H9 (cell line): ENCODE measurements at regions not wholly inside any gene's neighbourhood (a gene's known extent, or its start where the extent isn't known, plus 50 kb on each side); places are given as distances from the start of the nearest gene placed in this dataset.

Experiments
- DNase-seq: peaks from one replicate; pipeline ENCODE4 v3.0.0-alpha.2; 2017
- H2AFZ ChIP-seq: one replicate; pipeline ENCODE4 v1.6.1; 2013; ENCODE audit warnings: mild to moderate bottlenecking, low read length, control low read depth, moderate library complexity
- H2AK5ac ChIP-seq: 2 replicates; pipeline ENCODE4 v1.6.1; 2013; ENCODE audit warnings: low read length, control low read depth, mixed read lengths; ENCODE audit not compliant: insufficient read length
- H2BK120ac ChIP-seq: one replicate; pipeline ENCODE4 v1.6.1; 2013; ENCODE audit warnings: low read depth, mild to moderate bottlenecking, low read length, control low read depth, inconsistent platforms; ENCODE audit not compliant: poor library complexity, severe bottlenecking
- H2BK12ac ChIP-seq: 2 replicates; pipeline ENCODE4 v1.6.1; 2013; ENCODE audit warnings: low read length, control low read depth, mixed read lengths, low read depth; ENCODE audit not compliant: insufficient read length
- H2BK15ac ChIP-seq: 2 replicates; pipeline ENCODE4 v1.6.1; 2013; ENCODE audit warnings: low read depth, low read length, control low read depth
- H2BK20ac ChIP-seq: one replicate; pipeline ENCODE4 v1.6.1; 2013; ENCODE audit warnings: low read depth, mild to moderate bottlenecking, low read length, control low read depth, inconsistent platforms; ENCODE audit not compliant: poor library complexity, severe bottlenecking
- H2BK5ac ChIP-seq: 2 replicates; pipeline ENCODE4 v1.6.1; 2013; ENCODE audit warnings: low read length, control low read depth, mixed read lengths; ENCODE audit not compliant: insufficient read length
- H3K14ac ChIP-seq: 2 replicates; pipeline ENCODE4 v1.6.1; 2013; ENCODE audit warnings: low read length, control low read depth; ENCODE audit not compliant: insufficient read depth
- H3K18ac ChIP-seq: 2 replicates; pipeline ENCODE4 v1.6.1; 2013; ENCODE audit warnings: low read depth, mild to moderate bottlenecking, mixed read lengths, low read length, control low read depth; ENCODE audit not compliant: insufficient read length
- H3K23ac ChIP-seq: 2 replicates; pipeline ENCODE4 v1.6.1; 2013; ENCODE audit warnings: low read length, control low read depth, mixed read lengths, low read depth; ENCODE audit not compliant: insufficient read length
- H3K23me2 ChIP-seq: 2 replicates; pipeline ENCODE4 v1.6.1; 2013; ENCODE audit warnings: low read depth, mild to moderate bottlenecking, mixed read lengths, low read length, control low read depth; ENCODE audit not compliant: insufficient read length, poor library complexity, severe bottlenecking
- H3K27ac ChIP-seq: 2 replicates; pipeline ENCODE4 v1.5.1; 2013; ENCODE audit warnings: low read length, control low read depth, mixed read lengths, low read depth; ENCODE audit not compliant: insufficient read length
- H3K27me3 ChIP-seq: 2 replicates; pipeline ENCODE4 v1.6.1; 2013; ENCODE audit warnings: low read length, control low read depth, inconsistent platforms; ENCODE audit not compliant: insufficient read depth
- H3K4ac ChIP-seq: 2 replicates; pipeline ENCODE4 v1.6.1; 2013; ENCODE audit warnings: low read depth, mild to moderate bottlenecking, control low read depth, inconsistent platforms, low read length, moderate library complexity
- H3K4me1 ChIP-seq: 2 replicates; pipeline ENCODE4 v1.6.1; 2013; ENCODE audit warnings: low read length, control low read depth, inconsistent platforms; ENCODE audit not compliant: insufficient read depth
- H3K4me2 ChIP-seq: 2 replicates; pipeline ENCODE4 v1.6.1; 2013; ENCODE audit warnings: low read length, control low read depth, mixed read lengths; ENCODE audit not compliant: insufficient read length, insufficient read depth
- H3K56ac ChIP-seq: 2 replicates; pipeline ENCODE4 v1.6.1; 2013; ENCODE audit warnings: low read depth, mild to moderate bottlenecking, mixed read lengths, low read length, control low read depth; ENCODE audit not compliant: insufficient read length
- H3K79me1 ChIP-seq: 2 replicates; pipeline ENCODE4 v1.6.1; 2013; ENCODE audit warnings: low read depth, mild to moderate bottlenecking, moderate library complexity, low read length, control low read depth, inconsistent platforms; ENCODE audit not compliant: insufficient read depth, poor library complexity, severe bottlenecking
- H3K79me2 ChIP-seq: 2 replicates; pipeline ENCODE4 v1.6.1; 2013; ENCODE audit warnings: low read length, control low read depth, inconsistent platforms; ENCODE audit not compliant: insufficient read depth
- H3K9ac ChIP-seq: 2 replicates; pipeline ENCODE4 v1.6.1; 2013; ENCODE audit warnings: low read length, control low read depth, mixed read lengths; ENCODE audit not compliant: insufficient read length; ENCODE audit errors: extremely low read depth
- H3K9me3 ChIP-seq: one replicate; pipeline ENCODE4 v1.6.1; 2013; ENCODE audit warnings: low read depth, low read length, inconsistent platforms; ENCODE audit not compliant: control insufficient read depth
- H3T11ph ChIP-seq: one replicate; pipeline ENCODE4 v1.6.1; 2013; ENCODE audit warnings: mild to moderate bottlenecking, low read length, control low read depth, inconsistent platforms
- H4K20me1 ChIP-seq: one replicate; pipeline ENCODE4 v1.6.1; 2013; ENCODE audit not compliant: control insufficient read depth, insufficient read length, insufficient read depth
- H4K5ac ChIP-seq: 2 replicates; pipeline ENCODE4 v1.6.1; 2013; ENCODE audit warnings: low read depth, mild to moderate bottlenecking, mixed read lengths, low read length, control low read depth; ENCODE audit not compliant: insufficient read length
- H4K8ac ChIP-seq: replicated peaks from 2 replicates; pipeline ENCODE4 v1.6.1; 2013; ENCODE audit warnings: low read length, control low read depth, mixed read lengths, low read depth; ENCODE audit not compliant: insufficient read length
- H4K91ac ChIP-seq: 2 replicates; pipeline ENCODE4 v1.6.1; 2013; ENCODE audit warnings: low read depth, mild to moderate bottlenecking, moderate library complexity, mixed read lengths, low read length, control low read depth; ENCODE audit not compliant: insufficient read length
- H3K27ac Mint-ChIP-seq, 3 experiments: 2 replicates in 2 of 3; 3 replicates in 1 of 3; pipeline ENCODE4 v1.8.0; 2020 to 2021; ENCODE audit warnings: mixed read lengths in 3 of 3, mild to moderate bottlenecking in 1 of 3, moderate library complexity in 1 of 3
- H3K27me3 Mint-ChIP-seq: 2 replicates; pipeline ENCODE4 v1.8.0; 2021; ENCODE audit warnings: low read depth, mild to moderate bottlenecking, moderate library complexity, mixed read lengths
- H3K36me3 Mint-ChIP-seq, 3 experiments: 2 replicates in 2 of 3; 3 replicates in 1 of 3; pipeline ENCODE4 v1.8.0; 2020 to 2021; ENCODE audit warnings: low read depth in 3 of 3, mixed read lengths in 3 of 3; ENCODE audit not compliant: insufficient read depth in 1 of 3
- H3K4me1 Mint-ChIP-seq, 2 experiments: 2 replicates each; pipeline ENCODE4 v1.8.0; 2020; ENCODE audit warnings: mixed read lengths in 2 of 2
- H3K4me3 Mint-ChIP-seq, 2 experiments: 2 replicates in 1 of 2; 3 replicates in 1 of 2; pipeline ENCODE4 v1.8.0; 2020 to 2021; ENCODE audit warnings: mild to moderate bottlenecking in 2 of 2, mixed read lengths in 2 of 2, moderate library complexity in 1 of 2
- H3K9me3 Mint-ChIP-seq, 2 experiments: 2 replicates in 1 of 2; 3 replicates in 1 of 2; pipeline ENCODE4 v1.8.0; 2020; ENCODE audit warnings: mild to moderate bottlenecking in 2 of 2, mixed read lengths in 2 of 2, moderate library complexity in 1 of 2
- CTCF ChIP-seq: fragments of 200-600 bp; sonication (generic); conservative IDR thresholded peaks from 3 replicates; pipeline ENCODE4 v1.8.0; 2021; ENCODE audit warnings: antibody characterized with exemption, mild to moderate bottlenecking
- WGBS: extraction: QIAGEN DNeasy Blood & Tissue Kit; methylation state at CpG from one replicate; pipeline ENCODE4 v1.1.7; 2013; ENCODE audit warnings: missing lambda C conversion rate, low lambda C conversion rate, mixed read lengths; ENCODE audit not compliant: insufficient read length; ENCODE audit errors: extremely low coverage; 5-methylcytosine and 5-hydroxymethylcytosine counted together

DNA sequence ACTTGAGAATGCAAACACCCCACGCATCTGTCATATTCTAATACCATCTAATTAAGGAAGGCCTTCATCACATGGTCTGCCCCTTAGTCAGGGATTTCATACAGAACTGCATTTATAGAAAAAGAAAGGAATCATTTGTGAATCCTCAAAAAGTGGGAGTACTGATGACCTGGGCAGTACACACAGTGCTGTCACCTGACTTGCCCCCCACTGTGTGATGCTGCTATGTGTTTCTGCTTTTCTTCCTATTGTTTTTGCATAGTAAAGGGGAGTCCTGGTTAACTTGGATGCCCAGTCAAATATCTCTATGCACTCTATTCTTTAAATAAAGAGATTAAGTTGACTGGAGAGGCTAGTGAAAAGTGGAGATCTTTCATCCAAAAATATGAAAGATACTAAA, 1921.2 kb upstream of the PRR20A start:
- Histone ChIP-seq H3K27ac (no peak overlapping the region), H4K20me1 (no peaks in the 10 kb centered on the region), H2BK120ac (no peak overlapping the region), H3K79me2 (no peaks in the 10 kb centered on the region), H4K8ac (no peak overlapping the region), H3K56ac (no peak overlapping the region), H3K14ac (no peak overlapping the region), H3K23ac (no peak overlapping the region), H2AFZ (no peak overlapping the region), H3K4ac (no peak overlapping the region), H3K23me2 (no peaks in the 10 kb centered on the region), H3K9ac (no peak overlapping the region), H3K4me1 (no peaks in the 10 kb centered on the region), H2BK15ac (no peak overlapping the region), H2BK12ac (no peak overlapping the region), H3K9me3 (no peaks in the 10 kb centered on the region), H2AK5ac (no peak overlapping the region), H4K5ac (no peak overlapping the region), H2BK20ac (no peak overlapping the region), H3K79me1 (no peaks in the 10 kb centered on the region), H3K4me2 (no peak overlapping the region), H3K18ac (no peak overlapping the region), H2BK5ac (no peak overlapping the region), H3T11ph (no peak overlapping the region), H3K27me3 (no peaks in the 10 kb centered on the region), H4K91ac (no peak overlapping the region)
- H3K36me3 Mint-ChIP-seq, result no peaks in the 10 kb centered on the region
- H3K4me1 Mint-ChIP-seq, result peaks cover 21 to 25% of the 10 kb centered on the region in 2 experiments
- DNase-seq, result no peak
- no peak overlapping the region for H3K27ac Mint-ChIP-seq
- H3K27me3 Mint-ChIP-seq, result no peaks in the 10 kb centered on the region
- no CpG with 5 or more reads among the region's 1 CpG for WGBS
- no peaks in the 10 kb centered on the region for H3K9me3 Mint-ChIP-seq
- no peak overlapping the region for H3K4me3 Mint-ChIP-seq
- TF ChIP-seq CTCF, result no peak
